Liver (tissue), 2 donors: ENCODE measurements at regions not wholly inside any gene's neighbourhood (a gene's known extent, or its start where the extent isn't known, plus 50 kb on each side); places are given as distances from the start of the nearest gene placed in this dataset.

Experiments
- CTCF ChIP-seq: fragments of 150-350 bp; IDR thresholded peaks from 2 replicates; pipeline ENCODE4 v1.5.1; 2017; ENCODE audit warnings: improper control_type of control experiment, low read depth, low read length; ENCODE audit not compliant: missing input control
- FOXA1 ChIP-seq: IDR thresholded peaks from 2 replicates; pipeline ENCODE4 v1.6.1; 2016; ENCODE audit warnings: antibody characterized with exemption
- donor health status: healthy.

GRCh38 chr5:56534102-56534829 is 281.1 kb upstream of the MAP3K1 start:
- no peak for TF ChIP-seq FOXA1
- TF ChIP-seq CTCF, result no peak
